DND-41 (cell line): ENCODE measurements at regions not wholly inside any gene's neighbourhood (a gene's known extent, or its start where the extent isn't known, plus 50 kb on each side); places are given as distances from the start of the nearest gene placed in this dataset.

Experiments used
- ATAC-seq: fragments of 200-7000 bp; cut with Tn5 transposase; 3 replicates; pipeline ENCODE4 v1.9.1; 2021; ENCODE audit warnings: low read depth; ENCODE audit not compliant: insufficient read depth
- DNase-seq: peaks from one replicate; pipeline ENCODE4 v3.0.0-alpha.2; 2020
- H2AFZ ChIP-seq: 2 replicates; pipeline ENCODE4 v1.6.0; 2012; ENCODE audit warnings: low read depth, low read length
- H3K27ac ChIP-seq: 2 replicates; pipeline ENCODE4 v1.5.1; 2012; ENCODE audit warnings: low read length, inconsistent platforms
- H3K27me3 ChIP-seq: fragments of 200-600 bp; sonication (generic); 2 replicates; pipeline ENCODE4 v1.6.0; 2012; ENCODE audit warnings: low read length, mild to moderate bottlenecking, inconsistent platforms; ENCODE audit not compliant: insufficient read depth, poor library complexity
- H3K36me3 ChIP-seq: 2 replicates; pipeline ENCODE4 v1.5.1; 2012; ENCODE audit warnings: low read length, inconsistent platforms; ENCODE audit not compliant: insufficient read depth
- H3K4me1 ChIP-seq: 2 replicates; pipeline ENCODE4 v1.5.1; 2012; ENCODE audit warnings: mild to moderate bottlenecking, low read length; ENCODE audit not compliant: insufficient read depth
- H3K4me2 ChIP-seq: 2 replicates; pipeline ENCODE4 v1.6.0; 2012; ENCODE audit warnings: mild to moderate bottlenecking, moderate library complexity, low read length, inconsistent platforms; ENCODE audit not compliant: insufficient read depth
- H3K4me3 ChIP-seq, 2 experiments: fragments of 200-600 bp in 1 of 2; shearing (Covaris generic) in 1 of 2; 2 replicates each; pipeline ENCODE4 v1.5.1; 2012 to 2016; ENCODE audit warnings: inconsistent platforms in 2 of 2, low read length in 2 of 2, mild to moderate bottlenecking in 2 of 2, low read depth in 1 of 2, moderate library complexity in 1 of 2
- H3K79me2 ChIP-seq: 2 replicates; pipeline ENCODE4 v1.6.0; 2012; ENCODE audit warnings: low read length, inconsistent platforms; ENCODE audit not compliant: insufficient read depth
- H3K9ac ChIP-seq: 2 replicates; pipeline ENCODE4 v1.6.0; 2012; ENCODE audit warnings: low read depth, mild to moderate bottlenecking, inconsistent platforms, low read length, moderate library complexity
- H3K9me3 ChIP-seq: 2 replicates; pipeline ENCODE4 v1.5.1; 2012; ENCODE audit warnings: low read length, moderate library complexity, mild to moderate bottlenecking, inconsistent platforms; ENCODE audit not compliant: insufficient read depth, severe bottlenecking
- H4K20me1 ChIP-seq: 2 replicates; pipeline ENCODE4 v1.6.0; 2012; ENCODE audit warnings: low read length; ENCODE audit not compliant: insufficient read depth
- CTCF ChIP-seq: IDR thresholded peaks from 2 replicates; pipeline ENCODE4 v1.5.1; 2012; ENCODE audit warnings: borderline replicate concordance, low read length, moderate library complexity, mild to moderate bottlenecking; ENCODE audit not compliant: poor library complexity, severe bottlenecking; ENCODE audit errors: extremely low read depth
- EZH2 ChIP-seq: IDR thresholded peaks from 3 replicates; pipeline ENCODE4 v1.6.1; 2012; ENCODE audit warnings: borderline replicate concordance, low read depth, mild to moderate bottlenecking, moderate library complexity, low read length, inconsistent platforms; ENCODE audit not compliant: severe bottlenecking

- H3K4me1 ChIP-seq: no peaks in the 10 kb centered on the region
- no peak for TF ChIP-seq CTCF
- TF ChIP-seq EZH2: no peak
- H3K4me2 ChIP-seq: no peak overlapping the region
- H3K4me3 ChIP-seq: no peak overlapping the region
- H3K27ac ChIP-seq: no peak overlapping the region
- no peak overlapping the region for H2AFZ ChIP-seq
- ATAC-seq (no peak), DNase-seq (no peak)
- no peaks in the 10 kb centered on the region for H3K9me3 ChIP-seq
- no peaks in the 10 kb centered on the region for H3K79me2 ChIP-seq
- H3K36me3 ChIP-seq: no peaks in the 10 kb centered on the region
- peaks cover 8% of the 10 kb centered on the region for H3K27me3 ChIP-seq
- H3K9ac ChIP-seq: no peak overlapping the region
- no peaks in the 10 kb centered on the region for H4K20me1 ChIP-seq
These were observed 59.9 kb upstream of the RCN1 start for GRCh38 chr11:32030875-32031503.

GRCh38 chr11:32029721-32030120, 61.2 kb upstream of the RCN1 start:
- Histone ChIP-seq H3K4me3 (no peak overlapping the region), H3K9me3 (no peaks in the 10 kb centered on the region), H3K79me2 (no peaks in the 10 kb centered on the region), H3K36me3 (no peaks in the 10 kb centered on the region), H2AFZ (no peak overlapping the region), H3K27ac (no peak overlapping the region), H3K9ac (no peak overlapping the region), H3K4me1 (no peaks in the 10 kb centered on the region), H3K27me3 (peaks cover 8% of the 10 kb centered on the region), H4K20me1 (no peaks in the 10 kb centered on the region), H3K4me2 (no peak overlapping the region)
- ATAC-seq (no peak), DNase-seq (no peak)
- TF ChIP-seq EZH2: no peak
- TF ChIP-seq CTCF: no peak

GRCh38 chr11:32028201-32028600, 62.7 kb upstream of the RCN1 start:
- Histone ChIP-seq H3K36me3 (no peaks in the 10 kb centered on the region), H3K9ac (no peak overlapping the region)
- no peak for TF ChIP-seq EZH2
- no peak for TF ChIP-seq CTCF

More at GRCh38 chr11:32028201-32028600, 62.7 kb upstream of the RCN1 start:
- H3K4me3 ChIP-seq: no peak overlapping the region
- DNase-seq (no peak), ATAC-seq (no peak)
- no peaks in the 10 kb centered on the region for H3K79me2 ChIP-seq
- H3K4me2 ChIP-seq: no peak overlapping the region
- H3K27ac ChIP-seq: no peak overlapping the region
- H3K9me3 ChIP-seq: no peaks in the 10 kb centered on the region
- H3K4me1 ChIP-seq: no peaks in the 10 kb centered on the region
- no peak overlapping the region for H2AFZ ChIP-seq
- H4K20me1 ChIP-seq: no peaks in the 10 kb centered on the region
- peaks cover 19% of the 10 kb centered on the region for H3K27me3 ChIP-seq
